GM13976 (cell line): ENCODE measurements at regions not wholly inside any gene's neighbourhood (a gene's known extent, or its start where the extent isn't known, plus 50 kb on each side); places are given as distances from the start of the nearest gene placed in this dataset.
"Not testable (repeated sequence)": the region's sequence is repeated elsewhere in the genome, so short reads cannot be mapped to it uniquely, and the experiment has no call there.

Experiments used
- DNase-seq: peaks from one replicate; pipeline ENCODE4 v3.0.0; 2012; ENCODE audit warnings: low spot score
- CTCF ChIP-seq: IDR thresholded peaks from 2 replicates; pipeline ENCODE4 v1.5.1; 2012; ENCODE audit warnings: borderline replicate concordance, mild to moderate bottlenecking; ENCODE audit not compliant: insufficient read depth; ENCODE audit errors: extremely low read depth, missing control alignments, control extremely low read depth
- in situ Hi-C: fragments of 300-500 bp; cut with MboI; formaldehyde crosslinking; loops from one replicate; pipeline ENCODE4 v1.12.0; 2022; ENCODE audit warnings: low sequenced_read_pairs, mixed read lengths, inconsistent platforms; ENCODE audit not compliant: unreplicated experiment

GRCh38 chr2:75390169-75390568, 170.6 kb downstream of the EVA1A start:
- no peak for DNase-seq
- in situ Hi-C loops: no loop called here
- TF ChIP-seq CTCF: no peak

- no peak for DNase-seq
- in situ Hi-C loops: no loop called here
- TF ChIP-seq CTCF: no peak
These were observed 171.5 kb downstream of the EVA1A start for GRCh38 chr2:75389271-75389670.

DNA sequence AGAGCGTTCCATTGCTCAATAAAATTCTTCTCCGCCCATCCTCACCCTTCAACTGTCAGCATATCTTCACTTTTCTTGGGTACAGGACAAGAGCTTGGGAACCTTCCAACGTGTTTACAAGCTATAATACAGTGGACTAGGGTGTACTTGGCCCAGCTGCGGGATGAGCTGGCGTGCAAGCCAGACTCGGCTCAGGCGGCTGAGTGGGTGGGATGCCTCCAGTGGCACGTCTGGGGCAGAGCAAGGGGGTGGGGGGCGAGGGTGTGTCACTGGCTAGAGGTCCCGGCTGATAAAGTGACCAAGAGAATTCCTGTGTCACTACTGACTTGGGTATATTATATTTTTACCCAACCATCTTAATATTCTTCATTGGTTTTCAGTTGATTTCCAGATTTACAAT, 179.7 kb downstream of the EVA1A start:
- TF ChIP-seq CTCF: no peak
- DNase-seq: no peak
- in situ Hi-C loops: no loop called here

DNA sequence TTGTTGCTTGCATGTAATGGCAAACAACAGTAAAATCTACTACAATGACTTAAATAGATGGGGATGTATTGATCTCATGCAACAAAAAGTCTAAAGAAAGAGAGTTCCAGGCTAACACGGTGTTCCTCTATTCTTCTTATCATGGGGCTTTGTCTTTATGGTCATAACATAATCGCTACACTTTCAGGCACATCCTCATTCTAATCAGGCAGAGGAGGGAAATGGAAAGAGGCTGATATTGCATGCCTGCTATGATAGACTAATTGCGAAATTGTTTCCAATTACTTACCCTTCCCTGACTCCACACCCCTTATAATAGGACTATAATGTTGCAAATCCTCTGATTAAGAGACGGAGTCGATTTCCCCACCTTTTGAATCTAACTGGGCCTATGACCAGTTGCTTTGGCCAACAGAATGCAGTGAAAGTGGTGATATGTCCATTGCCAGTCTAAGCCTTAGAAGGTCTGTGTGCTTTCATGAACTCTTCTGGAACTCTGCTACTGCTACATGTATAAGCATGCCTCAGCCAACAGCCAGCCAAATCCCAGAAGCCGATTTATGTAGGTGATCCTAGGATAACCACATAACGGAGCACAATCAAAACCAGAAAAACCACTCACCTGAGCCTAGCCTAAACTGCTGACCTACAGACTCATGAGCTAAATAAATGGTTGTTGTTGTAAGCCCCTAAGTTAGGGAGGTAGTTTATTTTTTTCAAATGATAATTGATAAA, 180.3 kb upstream of the TACR1 start:
- in situ Hi-C loops: no loop called here
- DNase-seq: no peak
- no peak for TF ChIP-seq CTCF

- in situ Hi-C loops: no loop called here
- DNase-seq: no peak
- no peak for TF ChIP-seq CTCF
These were observed 176.6 kb upstream of the TACR1 start for GRCh38 chr2:75375646-75376582.

DNA sequence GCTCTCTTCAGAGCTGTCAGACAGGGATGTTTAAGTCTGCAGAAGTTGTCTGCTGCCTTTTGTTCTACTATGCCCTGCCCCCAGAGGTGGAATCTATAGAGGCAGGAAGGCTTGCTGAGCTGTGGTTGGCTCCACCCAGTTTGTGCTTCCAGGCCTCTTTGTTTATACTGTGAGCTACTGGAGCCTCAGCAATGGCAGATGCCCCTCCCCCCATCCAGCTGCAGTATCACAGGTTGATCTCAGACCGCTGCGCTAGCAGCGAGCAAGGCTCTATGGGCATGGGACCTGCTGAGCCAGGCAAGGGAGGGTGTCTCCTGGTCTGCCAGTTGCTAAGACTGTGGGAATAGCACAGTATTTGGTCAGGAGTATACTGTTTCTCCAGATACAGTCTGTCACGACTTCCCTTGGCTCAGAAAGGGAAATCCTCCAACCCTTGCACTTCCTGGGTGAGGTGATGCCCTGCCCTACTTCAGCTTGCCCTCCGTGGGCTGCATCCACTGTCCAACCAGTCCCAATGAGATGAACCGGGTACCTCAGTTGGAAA, 175.2 kb upstream of the TACR1 start:
- in situ Hi-C loops, DNase-seq: not testable (repeated sequence)

- DNase-seq: no peak
- TF ChIP-seq CTCF: no peak
- in situ Hi-C loops: no loop called here
These were observed 168.1 kb upstream of the TACR1 start for GRCh38 chr2:75367401-75367800.
